K562 (cell line): ENCODE measurements at regions not wholly inside any gene's neighbourhood (a gene's known extent, or its start where the extent isn't known, plus 50 kb on each side); places are given as distances from the start of the nearest gene placed in this dataset.

Source experiments
- ATAC-seq: fragments of 200-7000 bp; cut with Tn5 transposase; 3 replicates; pipeline ENCODE4 v1.9.1; 2020; ENCODE audit warnings: moderate library complexity
- BruUV-seq: library from RNA; stranded (reverse); fragments of 400-500 nt; replicated peaks from 2 replicates; lab custom pipeline; 2021; lab: Mats Ljungman, UMichigan
- CTCF ChIA-PET: fragments of 300-600 bp; formaldehyde crosslinking; extraction: SDS; loops from one replicate; lab custom pipeline; 2021; ENCODE audit warnings: low intra/inter-chr PET ratio; lab: Yijun Ruan, JAX
- POLR2A ChIA-PET: fragments of 300-600, 350-650 bp; sonication (Branson Sonifier 250); formaldehyde crosslinking; extraction: SDS; loops from one replicate; lab custom pipeline; 2021; ENCODE audit warnings: antibody characterized with exemption, inconsistent platforms; lab: Yijun Ruan, JAX
- DNase-seq, 4 experiments: peaks; one replicate each; pipeline versions ENCODE4 v3.0.0 to v3.0.0-alpha.2; 2011 to 2018; ENCODE audit warnings: low spot score in 3 of 4, mixed read lengths in 3 of 4; ENCODE audit errors: extremely low read depth in 1 of 4
- FAIRE-seq: peaks from 2 replicates; lab custom pipeline; 2011; peaks lifted over from hg19 to GRCh38; lab: Jason Lieb, UNC
- H2AFZ ChIP-seq: 2 replicates; pipeline ENCODE4 v1.6.0; 2011; ENCODE audit warnings: low read depth, low read length, control low read depth, inconsistent platforms
- H3K27ac ChIP-seq: fragments of 200-600 bp; 3 replicates; pipeline ENCODE4 v1.8.0; 2011; ENCODE audit warnings: low read depth, mild to moderate bottlenecking, control low read depth, inconsistent platforms, low read length, moderate library complexity, mixed read lengths; ENCODE audit errors: extremely low read depth
- H3K27me3 ChIP-seq, 2 experiments: fragments of 300-600 bp in 1 of 2; 2 replicates in 1 of 2; 3 replicates in 1 of 2; pipeline versions ENCODE4 v1.6.0 to v1.8.0; 2011; ENCODE audit warnings: inconsistent platforms in 2 of 2, low read length in 2 of 2, mild to moderate bottlenecking in 1 of 2, mixed read lengths in 1 of 2, moderate library complexity in 1 of 2; ENCODE audit not compliant: control insufficient read depth in 2 of 2, insufficient read depth in 2 of 2
- H3K36me3 ChIP-seq: fragments of 300-600 bp; 3 replicates; pipeline ENCODE4 v1.8.0; 2011; ENCODE audit warnings: mild to moderate bottlenecking, low read length, inconsistent platforms; ENCODE audit not compliant: control insufficient read depth, insufficient read depth
- H3K4me1 ChIP-seq, 2 experiments: fragments of 200-600 bp in 1 of 2; replicated peaks in 1 of 2; 2 replicates in 1 of 2; 3 replicates in 1 of 2; pipeline versions ENCODE4 v1.5.1 to v1.8.0; 2011; ENCODE audit warnings: inconsistent platforms in 2 of 2, low read length in 2 of 2, mild to moderate bottlenecking in 1 of 2, mixed read lengths in 1 of 2, moderate library complexity in 1 of 2; ENCODE audit not compliant: control insufficient read depth in 2 of 2, insufficient read depth in 2 of 2
- H3K4me2 ChIP-seq: 2 replicates; pipeline ENCODE4 v1.6.1; 2011; ENCODE audit warnings: low read length, control low read depth, inconsistent platforms, mixed read lengths; ENCODE audit not compliant: insufficient read depth
- H3K4me3 ChIP-seq: fragments of 200-600 bp; sonication (generic), shearing (Covaris generic); 2 replicates; pipeline ENCODE4 v1.5.1; 2016; ENCODE audit warnings: control low read depth, inconsistent platforms
- H3K79me2 ChIP-seq: fragments of 200-600 bp; 3 replicates; pipeline ENCODE4 v1.8.0; 2011; ENCODE audit warnings: low read length, inconsistent platforms; ENCODE audit not compliant: control insufficient read depth, insufficient read depth
- H3K9ac ChIP-seq, 2 experiments: 2 replicates each; pipeline versions ENCODE4 v1.6.0 to v1.6.1; 2011; ENCODE audit warnings: low read depth in 2 of 2, low read length in 2 of 2, control low read depth in 1 of 2, inconsistent platforms in 1 of 2, mild to moderate bottlenecking in 1 of 2, mixed read lengths in 1 of 2; ENCODE audit not compliant: insufficient read depth in 1 of 2
- H3K9me1 ChIP-seq: one replicate; pipeline ENCODE4 v1.6.0; 2011; ENCODE audit warnings: inconsistent platforms, mild to moderate bottlenecking, low read length, moderate library complexity; ENCODE audit not compliant: control insufficient read depth, insufficient read depth
- H3K9me3 ChIP-seq: replicated peaks from 2 replicates; pipeline ENCODE4 v1.5.1; 2011; ENCODE audit warnings: low read depth, low read length, inconsistent platforms; ENCODE audit not compliant: control insufficient read depth, insufficient read depth
- H4K20me1 ChIP-seq: replicated peaks from 2 replicates; pipeline ENCODE4 v1.6.1; 2011; ENCODE audit warnings: low read length, inconsistent platforms, mixed read lengths; ENCODE audit not compliant: control insufficient read depth, insufficient read depth
- JUNB ChIP-seq: fragments of 450-650 bp; formaldehyde crosslinking; conservative IDR thresholded peaks from 2 replicates; pipeline ENCODE4 v1.4.0; 2020; ENCODE audit warnings: mild to moderate bottlenecking
- MITF ChIP-seq: IDR thresholded peaks from 2 replicates; pipeline ENCODE4 v1.6.1; 2014; ENCODE audit warnings: antibody characterized with exemption
- WGBS: fragments of 100-300 bp; shearing (Covaris generic); methylation state at CpG from one replicate; pipeline ENCODE4 v1.1.6; 2016; ENCODE audit warnings: low coverage, mixed read lengths; ENCODE audit not compliant: insufficient coverage; ENCODE audit errors: missing lambda C conversion rate; 5-methylcytosine and 5-hydroxymethylcytosine counted together
- in situ Hi-C: fragments of 300-500 bp; cut with MboI; formaldehyde crosslinking; loops from 4 replicates; pipeline ENCODE4 v1.15.0; 2018; ENCODE audit warnings: inconsistent platforms, mixed read lengths
- intact Hi-C: fragments of 100-400 bp; cut with micrococcal nuclease; formaldehyde crosslinking; loops from 2 replicates; pipeline ENCODE4 v1.14.2; 2022

DNA sequence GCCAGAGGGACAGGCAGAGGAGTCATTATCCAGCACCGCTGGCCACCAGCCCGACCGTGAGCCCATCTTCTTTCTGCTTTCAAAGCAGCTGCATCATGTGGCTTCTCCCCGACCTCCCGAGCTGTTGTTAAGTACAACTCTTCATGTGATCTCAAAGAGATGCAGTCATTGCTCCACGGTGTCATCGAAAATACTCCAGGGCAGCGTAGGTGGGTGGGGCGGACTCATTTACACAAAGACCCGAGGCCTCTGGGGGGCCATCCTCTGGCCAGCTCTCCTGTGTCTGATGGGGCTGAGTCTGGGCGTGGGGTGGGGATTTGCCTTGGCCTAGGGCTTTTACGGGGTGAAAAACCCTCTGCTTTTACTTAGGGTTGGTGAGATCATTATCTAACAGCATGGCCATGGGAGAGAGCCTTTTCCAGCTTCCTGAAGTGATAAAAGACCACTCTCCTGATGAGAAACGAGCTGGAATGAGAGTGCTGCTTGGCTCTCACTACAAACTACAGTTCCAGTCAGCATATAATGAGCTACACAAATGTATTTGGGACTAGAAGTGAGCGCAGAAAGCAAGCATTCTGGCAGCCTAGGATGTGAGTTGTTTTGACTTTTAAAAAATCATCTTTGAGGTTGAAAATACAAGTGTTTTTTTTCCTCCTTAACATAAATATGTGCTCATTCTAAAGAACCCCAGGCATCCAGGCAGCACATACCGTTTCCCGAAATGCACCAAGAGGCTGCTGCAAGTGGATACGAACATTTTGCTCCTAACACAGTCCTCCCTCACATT lies 165.0 kb downstream of the RHOU start:
- ATAC-seq: no peak
- no peak overlapping the region for H3K27ac ChIP-seq
- BruUV-seq: no TSS peak
- H2AFZ ChIP-seq: no peak overlapping the region
- H3K4me1 ChIP-seq: no peaks in the 10 kb centered on the region
- H4K20me1 ChIP-seq: peaks cover 5% of the 10 kb centered on the region; the same call in 1 of the 2 replicates
- H3K36me3 ChIP-seq: no peaks in the 10 kb centered on the region
- intact Hi-C loops (no loop called here), in situ Hi-C loops (no loop called here)
- no peaks in the 10 kb centered on the region for H3K9me3 ChIP-seq
- peaks cover 3% of the 10 kb centered on the region for H3K9me1 ChIP-seq
- H3K4me2 ChIP-seq: no peak overlapping the region
- FAIRE-seq: no peak
- peaks cover 14 to 74% of the 10 kb centered on the region in 2 experiments for H3K27me3 ChIP-seq
- H3K79me2 ChIP-seq: no peaks in the 10 kb centered on the region
- DNase-seq: no peak
- WGBS: under 1% methylated on average over 17 of the region's 17 CpGs
- POLR2A ChIA-PET: interaction anchor here (0.5 to 1.4 kb wide), 4 partner anchors 9 to 425 kb away, joined by 3 to 4 read pairs (median 3); no protein-coding TSS in a partner anchor
- no peak overlapping the region for H3K9ac ChIP-seq
- TF ChIP-seq JUNB (CRISPR knock-in tag): no peak
- no peak for TF ChIP-seq MITF
- no peak overlapping the region for H3K4me3 ChIP-seq
- CTCF ChIA-PET: no interaction called here
